ENCODE measurements at regions not wholly inside any gene's neighbourhood (a gene's known extent, or its start where the extent isn't known, plus 50 kb on each side); places are given as distances from the start of the nearest gene placed in this dataset.

DNA sequence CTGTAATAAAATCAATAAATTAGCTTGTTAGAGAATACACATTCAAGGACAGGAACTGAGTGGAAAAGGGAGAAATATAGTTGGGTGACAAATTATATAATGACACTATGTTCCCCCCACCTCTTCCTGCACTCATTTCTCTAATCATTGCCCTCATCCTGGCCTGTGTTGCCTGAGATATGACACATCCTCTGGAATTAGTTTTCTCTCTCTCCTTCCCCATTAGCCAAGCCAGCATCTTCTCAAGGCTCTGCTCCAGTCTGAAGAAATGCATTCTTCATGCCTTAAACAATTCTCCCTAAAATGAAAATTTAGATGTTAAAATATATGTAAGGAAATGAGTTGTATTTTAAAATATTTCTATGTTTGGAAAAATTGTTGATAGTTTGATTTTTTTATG is 280.3 kb downstream of the POU4F1 start:
- no peak overlapping the region for H3K9ac ChIP-seq (ENCODE audit: insufficient read depth in 1 of 2, low read length in 2 of 2)
- no peaks in the 10 kb centered on the region for H3K4me1 ChIP-seq (ENCODE audit: control insufficient read depth in 5 of 5, insufficient read depth in 5 of 5, low read length in 5 of 5)
- H3K27me3 ChIP-seq (ENCODE audit: control insufficient read depth in 3 of 3, insufficient read depth in 3 of 3, low read length in 2 of 3) = no peaks in the 10 kb centered on the region
- no peaks in the 10 kb centered on the region for H3K36me3 ChIP-seq (ENCODE audit: control insufficient read depth in 4 of 4, insufficient read depth in 4 of 4, low read length in 4 of 4)
- no peak overlapping the region for H3K27ac ChIP-seq (ENCODE audit: low read depth in 1 of 2, low read length in 1 of 2)
- TF ChIP-seq, protein P1, sequence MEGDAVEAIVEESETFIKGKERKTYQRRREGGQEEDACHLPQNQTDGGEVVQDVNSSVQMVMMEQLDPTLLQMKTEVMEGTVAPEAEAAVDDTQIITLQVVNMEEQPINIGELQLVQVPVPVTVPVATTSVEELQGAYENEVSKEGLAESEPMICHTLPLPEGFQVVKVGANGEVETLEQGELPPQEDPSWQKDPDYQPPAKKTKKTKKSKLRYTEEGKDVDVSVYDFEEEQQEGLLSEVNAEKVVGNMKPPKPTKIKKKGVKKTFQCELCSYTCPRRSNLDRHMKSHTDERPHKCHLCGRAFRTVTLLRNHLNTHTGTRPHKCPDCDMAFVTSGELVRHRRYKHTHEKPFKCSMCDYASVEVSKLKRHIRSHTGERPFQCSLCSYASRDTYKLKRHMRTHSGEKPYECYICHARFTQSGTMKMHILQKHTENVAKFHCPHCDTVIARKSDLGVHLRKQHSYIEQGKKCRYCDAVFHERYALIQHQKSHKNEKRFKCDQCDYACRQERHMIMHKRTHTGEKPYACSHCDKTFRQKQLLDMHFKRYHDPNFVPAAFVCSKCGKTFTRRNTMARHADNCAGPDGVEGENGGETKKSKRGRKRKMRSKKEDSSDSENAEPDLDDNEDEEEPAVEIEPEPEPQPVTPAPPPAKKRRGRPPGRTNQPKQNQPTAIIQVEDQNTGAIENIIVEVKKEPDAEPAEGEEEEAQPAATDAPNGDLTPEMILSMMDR (IDR thresholded peaks at IDR 0.05; ENCODE audit: control extremely low read depth, extremely low read depth) = no peak
- DNase-seq (no peak), ATAC-seq (ENCODE audit: insufficient read depth, low FRiP score) (no peak)
- H3K4me3 ChIP-seq = no peak overlapping the region
- no peaks in the 10 kb centered on the region for H3K9me3 ChIP-seq (ENCODE audit: control insufficient read depth in 4 of 4, insufficient read depth in 3 of 4, low read length in 3 of 4)

DNA sequence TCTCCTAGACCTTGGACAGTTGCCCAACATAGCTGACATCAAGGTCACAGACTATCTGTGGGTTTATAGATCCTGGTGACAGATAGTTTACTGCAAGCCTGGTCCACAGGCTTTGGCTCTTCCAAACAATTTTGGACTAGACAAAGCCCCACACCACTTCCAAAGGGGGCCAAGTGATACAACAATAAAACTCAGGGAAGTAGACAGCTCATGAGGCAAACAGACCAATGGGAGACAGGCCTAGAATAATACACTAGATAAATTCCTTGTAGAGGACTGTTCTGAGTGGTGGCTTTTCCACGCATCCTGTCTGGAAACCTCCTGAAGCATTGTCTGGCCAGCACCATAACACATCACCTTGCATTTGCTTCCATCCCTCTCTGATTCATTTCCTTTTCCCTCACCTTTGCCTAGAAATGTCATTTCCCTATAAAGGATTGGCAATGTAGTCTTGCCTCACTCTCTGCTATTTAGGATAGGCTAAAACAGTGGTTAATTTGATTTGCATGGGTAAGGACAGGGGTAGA is 284.2 kb downstream of the POU4F1 start:
- Histone ChIP-seq H3K27me3 (ENCODE audit: control insufficient read depth in 3 of 3, insufficient read depth in 3 of 3, low read length in 2 of 3) (no peaks in the 10 kb centered on the region), H3K4me3 (no peak overlapping the region), H3K36me3 (ENCODE audit: control insufficient read depth in 4 of 4, insufficient read depth in 4 of 4, low read length in 4 of 4) (no peaks in the 10 kb centered on the region), H3K9ac (ENCODE audit: insufficient read depth in 1 of 2, low read length in 2 of 2) (no peak overlapping the region), H3K27ac (ENCODE audit: low read depth in 1 of 2, low read length in 1 of 2) (no peak overlapping the region), H3K9me3 (ENCODE audit: control insufficient read depth in 4 of 4, insufficient read depth in 3 of 4, low read length in 3 of 4) (no peaks in the 10 kb centered on the region), H3K4me1 (ENCODE audit: control insufficient read depth in 5 of 5, insufficient read depth in 5 of 5, low read length in 5 of 5) (no peaks in the 10 kb centered on the region)
- ATAC-seq (ENCODE audit: insufficient read depth, low FRiP score) (no peak), DNase-seq (no peak)
- TF ChIP-seq, protein P1 (IDR thresholded peaks at IDR 0.05; ENCODE audit: control extremely low read depth, extremely low read depth) = no peak
- 80 to 87% methylated on average over 1 of the region's 1 CpG for WGBS, 2 donors

DNA sequence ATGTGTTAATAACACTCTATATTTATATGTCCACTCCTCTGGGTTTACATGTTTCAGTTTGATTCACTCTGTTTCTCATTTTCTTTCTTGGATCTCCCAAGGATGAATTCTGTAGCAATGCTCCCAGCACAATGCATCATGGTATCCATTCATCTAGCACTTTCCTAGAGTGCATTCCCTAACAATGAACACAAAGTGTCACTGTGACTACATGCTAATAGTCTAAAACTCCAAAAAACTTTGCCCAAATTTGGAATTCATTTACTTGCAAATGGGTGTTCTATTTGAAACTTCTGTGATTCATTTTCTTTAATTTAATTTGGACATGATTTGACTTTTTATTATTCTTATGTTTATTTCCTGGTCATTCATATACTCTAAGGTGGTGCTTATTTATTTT is 286.3 kb downstream of the POU4F1 start:
- Histone ChIP-seq H3K4me1 (ENCODE audit: control insufficient read depth in 5 of 5, insufficient read depth in 5 of 5, low read length in 5 of 5) (no peaks in the 10 kb centered on the region), H3K36me3 (ENCODE audit: control insufficient read depth in 4 of 4, insufficient read depth in 4 of 4, low read length in 4 of 4) (no peaks in the 10 kb centered on the region), H3K27ac (ENCODE audit: low read depth in 1 of 2, low read length in 1 of 2) (no peak overlapping the region), H3K27me3 (ENCODE audit: control insufficient read depth in 3 of 3, insufficient read depth in 3 of 3, low read length in 2 of 3) (no peaks in the 10 kb centered on the region), H3K9me3 (ENCODE audit: control insufficient read depth in 4 of 4, insufficient read depth in 3 of 4, low read length in 3 of 4) (no peaks in the 10 kb centered on the region), H3K4me3 (no peak overlapping the region), H3K9ac (ENCODE audit: insufficient read depth in 1 of 2, low read length in 2 of 2) (no peak overlapping the region)
- no peak for ATAC-seq (ENCODE audit: insufficient read depth, low FRiP score)
- peak in 2 of 3 donors; percentile 62 to 65 for DNase-seq
- TF ChIP-seq, protein P1 (IDR thresholded peaks at IDR 0.05; ENCODE audit: control extremely low read depth, extremely low read depth) = no peak

DNA sequence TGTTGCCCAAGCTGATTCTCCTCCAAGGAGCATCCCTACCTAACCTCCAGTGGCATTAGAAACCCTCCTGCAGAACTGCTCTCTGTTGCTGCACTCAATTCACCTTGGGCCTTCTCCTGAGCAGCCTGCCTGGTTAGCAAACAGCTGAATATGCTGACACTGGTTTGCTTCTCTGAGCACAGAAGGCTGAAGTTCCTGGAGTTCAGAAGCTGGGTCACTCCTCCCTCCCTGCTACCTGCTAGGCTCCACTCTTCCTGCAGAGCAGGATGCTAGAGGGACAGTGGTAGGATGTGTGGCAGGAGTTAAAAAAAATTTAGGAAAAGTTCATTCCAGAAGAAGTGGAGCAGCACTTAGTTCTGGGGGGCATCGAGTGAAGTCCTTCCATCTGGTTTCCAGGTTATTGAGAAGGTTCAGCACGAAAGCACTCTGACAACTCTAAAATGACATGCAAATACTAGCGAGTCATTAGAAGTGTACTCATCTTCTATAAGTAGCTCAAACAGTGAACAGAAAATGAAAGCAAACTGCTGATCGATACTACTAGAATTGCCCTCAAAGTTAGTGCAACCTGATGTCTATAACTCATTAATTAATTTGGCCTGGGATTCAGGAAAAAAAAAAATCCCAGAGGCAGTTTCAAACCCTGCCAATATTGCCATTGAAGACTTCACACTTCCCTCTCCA is 293.7 kb downstream of the POU4F1 start:
- TF ChIP-seq, protein P1 (IDR thresholded peaks at IDR 0.05; ENCODE audit: control extremely low read depth, extremely low read depth) = no peak
- 84% methylated on average over 4 of the region's 4 CpGs for WGBS, 2 donors

More for the DNA sequence above, 293.7 kb downstream of the POU4F1 start:
- no peaks in the 10 kb centered on the region for H3K27me3 ChIP-seq (ENCODE audit: control insufficient read depth in 3 of 3, insufficient read depth in 3 of 3, low read length in 2 of 3)
- H3K9me3 ChIP-seq (ENCODE audit: control insufficient read depth in 4 of 4, insufficient read depth in 3 of 4, low read length in 3 of 4) = peaks cover 0 to 2% (median 0%) of the 10 kb centered on the region in 4 donors
- no peak overlapping the region for H3K9ac ChIP-seq (ENCODE audit: insufficient read depth in 1 of 2, low read length in 2 of 2)
- no peak overlapping the region for H3K4me3 ChIP-seq
- no peak overlapping the region for H3K27ac ChIP-seq (ENCODE audit: low read depth in 1 of 2, low read length in 1 of 2)
- no peaks in the 10 kb centered on the region for H3K36me3 ChIP-seq (ENCODE audit: control insufficient read depth in 4 of 4, insufficient read depth in 4 of 4, low read length in 4 of 4)
- DNase-seq (no peak), ATAC-seq (ENCODE audit: insufficient read depth, low FRiP score) (no peak)
- no peaks in the 10 kb centered on the region for H3K4me1 ChIP-seq (ENCODE audit: control insufficient read depth in 5 of 5, insufficient read depth in 5 of 5, low read length in 5 of 5)
